ENCODE measurements at regions not wholly inside any gene's neighbourhood (a gene's known extent, or its start where the extent isn't known, plus 50 kb on each side); places are given as distances from the start of the nearest gene placed in this dataset.
A peak's percentile ranks its signal among the peaks of the same experiment; 100 is the strongest.

DNA sequence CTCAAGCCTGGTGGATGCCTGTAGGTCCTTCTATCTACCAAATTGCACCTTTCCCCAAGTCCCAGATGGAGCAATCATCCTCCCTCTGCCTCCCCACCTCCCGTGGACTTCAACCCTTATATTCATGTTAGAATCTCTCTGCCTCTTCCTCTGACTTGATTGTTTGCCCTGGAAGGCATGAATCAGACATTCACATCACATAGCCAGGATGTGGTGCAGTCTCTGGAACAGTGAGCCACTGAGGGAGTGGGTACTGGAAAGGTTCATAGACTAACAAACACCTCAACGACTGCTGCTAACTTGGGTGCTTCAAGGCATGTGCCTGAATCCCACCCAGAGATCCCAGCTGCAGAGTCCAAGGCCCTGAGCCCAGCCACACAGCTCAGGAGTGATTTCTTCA, 494.0 kb downstream of the TNS3 start:
- Mint-ChIP-seq H3K9me3 (no peaks in the 10 kb centered on the region), H3K27ac (peak overlapping the region; percentile 24; the same call in 1 of the 2 replicates), H3K4me3 (no peak overlapping the region), H3K4me1 (ENCODE audit: low read depth) (peaks cover 63% of the 10 kb centered on the region), H3K27me3 (ENCODE audit: insufficient read depth) (no peaks in the 10 kb centered on the region; the same call in 1 of the 2 replicates), H3K36me3 (ENCODE audit: low read depth) (no peaks in the 10 kb centered on the region)
- DNase-seq: peak; percentile 22
- TF ChIP-seq, protein P1, sequence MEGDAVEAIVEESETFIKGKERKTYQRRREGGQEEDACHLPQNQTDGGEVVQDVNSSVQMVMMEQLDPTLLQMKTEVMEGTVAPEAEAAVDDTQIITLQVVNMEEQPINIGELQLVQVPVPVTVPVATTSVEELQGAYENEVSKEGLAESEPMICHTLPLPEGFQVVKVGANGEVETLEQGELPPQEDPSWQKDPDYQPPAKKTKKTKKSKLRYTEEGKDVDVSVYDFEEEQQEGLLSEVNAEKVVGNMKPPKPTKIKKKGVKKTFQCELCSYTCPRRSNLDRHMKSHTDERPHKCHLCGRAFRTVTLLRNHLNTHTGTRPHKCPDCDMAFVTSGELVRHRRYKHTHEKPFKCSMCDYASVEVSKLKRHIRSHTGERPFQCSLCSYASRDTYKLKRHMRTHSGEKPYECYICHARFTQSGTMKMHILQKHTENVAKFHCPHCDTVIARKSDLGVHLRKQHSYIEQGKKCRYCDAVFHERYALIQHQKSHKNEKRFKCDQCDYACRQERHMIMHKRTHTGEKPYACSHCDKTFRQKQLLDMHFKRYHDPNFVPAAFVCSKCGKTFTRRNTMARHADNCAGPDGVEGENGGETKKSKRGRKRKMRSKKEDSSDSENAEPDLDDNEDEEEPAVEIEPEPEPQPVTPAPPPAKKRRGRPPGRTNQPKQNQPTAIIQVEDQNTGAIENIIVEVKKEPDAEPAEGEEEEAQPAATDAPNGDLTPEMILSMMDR (IDR thresholded peaks at IDR 0.05): no peak

GRCh38 chr7:47085491-47086275, 496.2 kb downstream of the TNS3 start:
- peaks cover 52% of the 10 kb centered on the region for H3K4me1 Mint-ChIP-seq (ENCODE audit: low read depth)
- TF ChIP-seq, protein P1 (IDR thresholded peaks at IDR 0.05): no peak
- DNase-seq: peak; percentile 11
- H3K4me3 Mint-ChIP-seq: no peak overlapping the region
- H3K9me3 Mint-ChIP-seq: no peaks in the 10 kb centered on the region
- H3K36me3 Mint-ChIP-seq (ENCODE audit: low read depth): no peaks in the 10 kb centered on the region
- no peak overlapping the region for H3K27ac Mint-ChIP-seq
- H3K27me3 Mint-ChIP-seq (ENCODE audit: insufficient read depth): no peaks in the 10 kb centered on the region; the same call in 1 of the 2 replicates

GRCh38 chr7:47083476-47084250, 498.2 kb downstream of the TNS3 start:
- Mint-ChIP-seq H3K4me3 (no peak overlapping the region), H3K9me3 (no peaks in the 10 kb centered on the region; the same call in 1 of the 2 replicates), H3K36me3 (ENCODE audit: low read depth) (no peaks in the 10 kb centered on the region; the same call in 1 of the 2 replicates), H3K4me1 (ENCODE audit: low read depth) (peaks cover 58% of the 10 kb centered on the region), H3K27ac (no peak overlapping the region), H3K27me3 (ENCODE audit: insufficient read depth) (no peaks in the 10 kb centered on the region; the same call in 1 of the 2 replicates)
- no peak for DNase-seq
- TF ChIP-seq, protein P1 (IDR thresholded peaks at IDR 0.05): no peak

GRCh38 chr7:47080816-47081215, 501.1 kb downstream of the TNS3 start:
- H3K9me3 Mint-ChIP-seq: no peaks in the 10 kb centered on the region; the same call in 1 of the 2 replicates
- DNase-seq: peak; percentile 47
- H3K36me3 Mint-ChIP-seq (ENCODE audit: low read depth): no peaks in the 10 kb centered on the region; the same call in 1 of the 2 replicates
- no peak overlapping the region for H3K4me3 Mint-ChIP-seq
- H3K27ac Mint-ChIP-seq: no peak overlapping the region
- H3K27me3 Mint-ChIP-seq (ENCODE audit: insufficient read depth): no peaks in the 10 kb centered on the region; the same call in 1 of the 2 replicates
- TF ChIP-seq, protein P1 (IDR thresholded peaks at IDR 0.05): no peak
- peaks cover 42% of the 10 kb centered on the region for H3K4me1 Mint-ChIP-seq (ENCODE audit: low read depth)

GRCh38 chr7:47078241-47078640, 503.7 kb downstream of the TNS3 start:
- Mint-ChIP-seq H3K36me3 (ENCODE audit: low read depth) (no peaks in the 10 kb centered on the region; the same call in 1 of the 2 replicates), H3K27ac (no peak overlapping the region), H3K4me3 (no peak overlapping the region), H3K4me1 (ENCODE audit: low read depth) (peaks cover 32% of the 10 kb centered on the region), H3K27me3 (ENCODE audit: insufficient read depth) (peaks cover 3% of the 10 kb centered on the region), H3K9me3 (no peaks in the 10 kb centered on the region; the same call in 1 of the 2 replicates)
- DNase-seq: peak; percentile 20
- TF ChIP-seq, protein P1 (IDR thresholded peaks at IDR 0.05): no peak
